C4-2B (cell line): ENCODE measurements at regions not wholly inside any gene's neighbourhood (a gene's known extent, or its start where the extent isn't known, plus 50 kb on each side); places are given as distances from the start of the nearest gene placed in this dataset.

Experiments used
- CTCF ChIP-seq: fragments of 450-650 bp; conservative IDR thresholded peaks from 2 replicates; pipeline ENCODE4 v1.5.1; 2017; ENCODE audit warnings: mild to moderate bottlenecking
- ZFX ChIP-seq: fragments of 450-650 bp; IDR thresholded peaks from 2 replicates; pipeline ENCODE4 v1.6.1; 2017

DNA sequence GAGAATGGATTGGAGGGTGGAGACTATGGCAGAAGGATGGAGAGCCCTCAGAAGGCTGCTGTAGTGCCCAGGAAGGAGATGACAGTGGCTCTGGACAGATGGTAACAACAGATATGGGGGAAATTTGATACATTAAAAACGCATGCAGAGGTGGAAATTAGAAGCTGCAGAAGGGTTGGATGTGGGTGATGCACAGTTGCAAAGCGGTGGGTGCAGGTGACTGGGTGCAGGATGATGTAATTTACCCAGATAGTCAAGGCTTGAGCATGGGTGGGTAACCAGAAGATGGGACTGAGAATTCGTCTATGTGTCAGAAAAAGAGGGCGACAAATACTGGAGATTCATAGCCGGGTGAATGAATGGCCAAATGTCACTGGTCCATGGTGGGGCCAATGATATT is 570.3 kb downstream of the MN1 start:
- no peak for TF ChIP-seq CTCF
- TF ChIP-seq ZFX = no peak
